ENCODE measurements at regions not wholly inside any gene's neighbourhood (a gene's known extent, or its start where the extent isn't known, plus 50 kb on each side); places are given as distances from the start of the nearest gene placed in this dataset.

GRCh38 chr3:43217206-43217605 lies 69.1 kb upstream of the SNRK start:
- TF ChIP-seq CTCF (IDR thresholded peaks at IDR 0.05; ENCODE audit: extremely low read depth in 1 of 2, insufficient read depth in 1 of 2, low read depth in 1 of 2, low read length in 2 of 2) (no peak), EZH2 (IDR thresholded peaks at IDR 0.05; ENCODE audit: borderline replicate concordance, low read depth, low read length, severe bottlenecking) (no peak), POLR2A (IDR thresholded peaks at IDR 0.05; ENCODE audit: low read depth, low read length) (no peak), POLR2AphosphoS5 (IDR thresholded peaks at IDR 0.05; ENCODE audit: insufficient read depth, low read depth, low read length) (no peak), MYC (IDR thresholded peaks at IDR 0.05; ENCODE audit: low read depth, low read length) (no peak), FOS (IDR thresholded peaks at IDR 0.05; ENCODE audit: borderline replicate concordance, insufficient read depth, low read length) (no peak), JUN (IDR thresholded peaks at IDR 0.05; ENCODE audit: borderline replicate concordance, insufficient read depth, insufficient read length, low read depth) (no peak)
